Activated B cell treated with CpG ODN at 0.5 μM for 24 hours (primary cell): ENCODE measurements at regions not wholly inside any gene's neighbourhood (a gene's known extent, or its start where the extent isn't known, plus 50 kb on each side); places are given as distances from the start of the nearest gene placed in this dataset.

Experiments
- ATAC-seq: fragments of 200-7000 bp; cut with Tn5 transposase; one replicate; pipeline ENCODE4 v1.10.0; 2021; ENCODE audit warnings: low read depth, mild to moderate bottlenecking, moderate library complexity
- CTCF ChIA-PET: fragments of 350-600 bp; sonication (Branson Sonifier 250); formaldehyde crosslinking; loops from one replicate; lab custom pipeline; 2021; ENCODE audit warnings: antibody characterized with exemption; lab: Charles Lee
- POLR2A ChIA-PET: fragments of 350-600 bp; sonication (Branson Sonifier 250); formaldehyde crosslinking; loops from one replicate; lab custom pipeline; 2021; ENCODE audit warnings: antibody characterized with exemption; lab: Charles Lee
- DNase-seq: peaks from one replicate; pipeline ENCODE4 v3.0.0; 2022
- H3K27ac Mint-ChIP-seq: one replicate; pipeline ENCODE4 v1.8.0; 2020; ENCODE audit warnings: mixed read lengths
- H3K27me3 Mint-ChIP-seq: one replicate; pipeline ENCODE4 v1.8.0; 2021; ENCODE audit warnings: mixed read lengths
- H3K36me3 Mint-ChIP-seq: one replicate; pipeline ENCODE4 v1.8.0; 2021; ENCODE audit warnings: low read depth, mixed read lengths
- H3K4me1 Mint-ChIP-seq: one replicate; pipeline ENCODE4 v1.8.0; 2021; ENCODE audit warnings: mixed read lengths
- H3K4me3 Mint-ChIP-seq: one replicate; pipeline ENCODE4 v1.8.0; 2020; ENCODE audit warnings: mild to moderate bottlenecking, mixed read lengths
- H3K9me3 Mint-ChIP-seq: one replicate; pipeline ENCODE4 v1.8.0; 2020; ENCODE audit warnings: mixed read lengths
- CTCF ChIP-seq: fragments of 200-600 bp; IDR thresholded peaks from one replicate; pipeline ENCODE4 v1.8.0; 2022; ENCODE audit warnings: antibody characterized with exemption, mild to moderate bottlenecking
- intact Hi-C: fragments of 100-400 bp; cut with micrococcal nuclease; formaldehyde crosslinking; loops from one replicate; pipeline ENCODE4 v1.15.1; 2024

- H3K27me3 Mint-ChIP-seq: peaks cover 16% of the 10 kb centered on the region
- TF ChIP-seq CTCF: no peak
- no peaks in the 10 kb centered on the region for H3K9me3 Mint-ChIP-seq
- no peak for DNase-seq
- no peak for ATAC-seq
- CTCF ChIA-PET: no interaction called here
- H3K27ac Mint-ChIP-seq: no peak overlapping the region
- POLR2A ChIA-PET: interaction anchor here (0.7 kb wide), 1 partner anchor 592 kb away, joined by 3 read pairs; no protein-coding TSS in a partner anchor
- H3K4me3 Mint-ChIP-seq: no peak overlapping the region
- no peaks in the 10 kb centered on the region for H3K36me3 Mint-ChIP-seq
- H3K4me1 Mint-ChIP-seq: no peaks in the 10 kb centered on the region
- intact Hi-C loops: loop anchor here (5.0 kb wide), 1 partner anchor 338 kb away; no protein-coding TSS in a partner anchor
Measured at GRCh38 chr15:69734699-69735098, 282.1 kb downstream of the RPLP1 start.

DNA sequence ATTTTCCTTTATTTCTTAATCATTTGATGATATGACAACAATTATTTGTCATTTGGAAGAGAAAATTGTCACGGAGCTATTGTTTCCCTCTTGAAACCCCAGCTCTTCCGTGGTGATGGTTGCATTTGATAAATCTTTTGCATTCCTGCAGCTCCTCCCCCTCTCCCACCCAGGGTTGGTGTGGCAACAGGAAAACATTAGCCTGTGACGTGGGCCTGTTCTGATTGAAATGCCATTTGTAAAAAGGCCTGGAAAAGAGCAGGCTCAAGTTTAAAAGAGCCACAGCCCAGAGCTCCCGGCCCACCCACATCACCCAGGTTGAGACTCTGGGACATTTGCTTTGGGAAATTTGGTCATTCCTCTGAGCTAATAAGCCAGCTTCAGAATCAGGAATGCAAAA, 282.5 kb downstream of the RPLP1 start:
- H3K9me3 Mint-ChIP-seq: no peaks in the 10 kb centered on the region
- intact Hi-C loops: no loop called here
- no peaks in the 10 kb centered on the region for H3K4me1 Mint-ChIP-seq
- no peaks in the 10 kb centered on the region for H3K36me3 Mint-ChIP-seq
- no peak overlapping the region for H3K4me3 Mint-ChIP-seq
- no peak for DNase-seq
- ChIA-PET POLR2A (interaction anchor here (0.7 kb wide), 1 partner anchor 592 kb away, joined by 3 read pairs; no protein-coding TSS in a partner anchor), CTCF (no interaction called here)
- ATAC-seq: no peak
- no peak overlapping the region for H3K27ac Mint-ChIP-seq
- no peak for TF ChIP-seq CTCF
- H3K27me3 Mint-ChIP-seq: peaks cover 20% of the 10 kb centered on the region

DNA sequence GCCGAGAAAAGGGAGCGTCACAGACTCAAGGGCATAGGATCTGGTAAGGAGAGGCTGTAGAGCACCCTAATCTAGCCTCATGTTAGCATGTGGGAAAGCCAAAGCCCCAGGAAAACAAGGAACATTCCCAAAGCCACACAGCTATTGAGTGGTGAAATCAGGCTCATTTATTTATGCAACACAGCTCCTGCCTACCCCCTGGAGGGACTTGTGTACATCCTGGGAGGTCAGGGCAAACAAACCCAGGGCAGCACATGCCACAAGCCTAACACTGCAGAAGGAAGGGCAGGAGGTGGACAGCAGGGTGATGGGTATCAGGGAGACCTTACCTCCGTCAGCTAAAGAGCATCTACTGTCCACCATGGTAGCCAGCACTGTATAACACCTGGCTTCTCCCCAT, 283.5 kb downstream of the RPLP1 start:
- TF ChIP-seq CTCF: no peak

DNA sequence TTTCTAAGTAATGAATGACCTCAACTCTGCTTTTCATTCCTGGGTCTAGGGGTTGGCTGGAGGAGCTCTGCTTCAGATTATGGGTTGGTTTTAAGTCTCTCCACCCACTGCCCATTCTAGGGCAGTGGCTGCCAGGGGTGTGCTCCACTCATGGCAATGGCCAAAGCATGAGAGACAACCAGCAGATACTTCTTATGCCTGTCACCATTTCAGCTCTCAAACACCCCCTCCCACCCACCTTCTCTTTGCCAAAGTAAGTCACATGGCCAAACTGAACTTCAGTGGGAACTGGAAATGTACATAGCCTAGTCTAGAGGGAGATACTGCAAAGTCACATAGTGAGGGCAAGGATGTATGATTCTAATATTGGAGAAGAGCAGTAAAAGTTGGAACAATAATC, 285.3 kb downstream of the RPLP1 start:
- intact Hi-C loops: no loop called here
- Mint-ChIP-seq H3K9me3 (no peaks in the 10 kb centered on the region), H3K4me3 (no peak overlapping the region), H3K4me1 (no peaks in the 10 kb centered on the region), H3K27ac (no peak overlapping the region), H3K27me3 (peaks cover 20% of the 10 kb centered on the region), H3K36me3 (no peaks in the 10 kb centered on the region)
- CTCF ChIA-PET: no interaction called here
- TF ChIP-seq CTCF: no peak
- DNase-seq (no peak), ATAC-seq (no peak)
- POLR2A ChIA-PET: no interaction called here

More for the DNA sequence above, 283.5 kb downstream of the RPLP1 start:
- Mint-ChIP-seq H3K27me3 (peaks cover 20% of the 10 kb centered on the region), H3K27ac (no peak overlapping the region), H3K9me3 (no peaks in the 10 kb centered on the region), H3K4me1 (no peaks in the 10 kb centered on the region), H3K4me3 (no peak overlapping the region), H3K36me3 (no peaks in the 10 kb centered on the region)
- DNase-seq: no peak
- ChIA-PET POLR2A (no interaction called here), CTCF (no interaction called here)
- no peak for ATAC-seq
- intact Hi-C loops: no loop called here

DNA sequence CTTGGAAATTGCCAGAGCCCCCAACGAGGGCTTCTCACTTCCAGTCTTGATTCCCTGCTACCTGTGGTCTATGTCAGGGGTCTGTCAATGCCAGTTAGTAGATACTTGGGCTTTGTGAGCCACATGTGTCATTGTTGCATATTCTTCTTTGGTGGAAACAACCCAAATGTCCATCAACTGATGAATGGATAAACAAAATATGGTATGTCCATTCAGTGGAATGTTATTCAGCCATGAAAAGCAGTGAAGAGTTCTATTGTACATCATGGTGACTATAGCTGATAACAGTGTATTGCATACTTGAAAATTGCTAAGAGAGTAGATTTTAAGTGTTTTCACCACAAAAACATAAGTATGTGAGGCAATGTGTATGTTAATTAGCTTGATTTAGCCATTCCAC, 288.1 kb downstream of the RPLP1 start:
- no peak overlapping the region for H3K27ac Mint-ChIP-seq
- TF ChIP-seq CTCF: no peak
- no peak for ATAC-seq
- no peak for DNase-seq
- no peaks in the 10 kb centered on the region for H3K9me3 Mint-ChIP-seq
- H3K4me1 Mint-ChIP-seq: peaks cover 14% of the 10 kb centered on the region
- ChIA-PET CTCF (no interaction called here), POLR2A (no interaction called here)
- peaks cover 19% of the 10 kb centered on the region for H3K27me3 Mint-ChIP-seq
- intact Hi-C loops: no loop called here
- H3K4me3 Mint-ChIP-seq: no peak overlapping the region
- no peaks in the 10 kb centered on the region for H3K36me3 Mint-ChIP-seq
